G401 (cell line): ENCODE measurements at regions not wholly inside any gene's neighbourhood (a gene's known extent, or its start where the extent isn't known, plus 50 kb on each side); places are given as distances from the start of the nearest gene placed in this dataset.

Experiments
- DNase-seq: peaks from one replicate; pipeline ENCODE4 v3.0.0-alpha.2; 2015; ENCODE audit warnings: low spot score
- in situ Hi-C: cut with HindIII; loops from 2 replicates; pipeline ENCODE4 v1.10.0; 2016; ENCODE audit warnings: low sequenced_read_pairs, mixed read lengths

DNA sequence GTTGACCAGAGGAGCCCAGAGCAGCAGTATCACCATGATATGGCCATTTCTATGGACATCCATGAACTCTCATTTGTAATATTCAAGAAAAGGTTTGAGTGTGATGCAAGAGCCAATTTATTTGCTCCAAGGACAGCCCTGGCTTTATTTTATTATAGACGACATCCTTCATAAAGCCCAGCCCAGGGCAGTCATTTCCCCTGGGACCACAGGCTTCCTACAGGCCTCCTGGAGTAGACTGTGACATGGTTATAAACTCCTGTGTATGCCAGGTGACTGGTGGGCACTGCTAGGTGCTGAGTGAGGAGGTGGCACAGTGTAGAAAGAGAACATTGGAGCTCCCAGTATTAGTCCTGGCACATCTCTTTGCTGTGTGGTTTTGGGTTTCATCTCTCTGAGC, 120.9 kb downstream of the UTP18 start:
- in situ Hi-C loops: no loop called here
- DNase-seq: no peak

DNA sequence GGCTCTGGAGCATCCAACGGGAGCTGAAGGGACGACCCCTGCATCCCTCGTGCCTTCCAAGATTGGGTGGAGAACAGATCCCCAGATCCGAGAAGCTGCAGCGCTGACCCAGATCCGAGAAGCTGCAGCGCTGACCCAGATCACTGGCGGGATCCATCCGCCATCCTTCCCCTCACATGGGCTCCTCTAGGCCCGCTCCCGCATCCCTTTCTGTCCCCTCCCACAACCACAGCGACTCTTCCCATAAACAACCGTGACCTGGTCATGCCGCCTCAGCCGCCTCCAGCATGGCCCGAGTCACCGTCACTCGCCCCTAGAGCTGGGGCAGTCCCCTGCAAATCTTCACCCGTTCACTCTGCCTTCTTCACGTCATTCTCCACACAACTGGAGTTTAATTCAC, 124.9 kb downstream of the UTP18 start:
- in situ Hi-C loops: no loop called here

DNA sequence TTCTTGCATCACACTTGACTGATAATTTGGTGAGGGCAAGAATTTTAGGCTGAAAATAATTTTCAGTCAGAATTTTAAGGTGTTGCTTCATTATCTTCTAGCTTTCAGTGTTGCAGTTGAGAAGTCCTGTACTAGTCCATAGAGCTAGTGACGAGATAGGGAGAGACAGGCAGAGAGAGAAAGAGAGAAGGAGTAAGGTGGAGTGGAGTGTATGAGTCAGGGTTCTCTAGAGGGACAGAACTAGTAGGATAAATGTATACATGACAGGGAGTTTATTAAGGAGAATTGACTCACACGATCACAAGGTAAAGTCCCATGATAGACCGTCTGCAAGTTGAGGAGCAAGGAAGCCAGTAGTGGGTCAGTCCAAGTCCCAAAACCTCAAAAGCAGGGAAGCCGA, 127.2 kb downstream of the UTP18 start:
- in situ Hi-C loops: no loop called here
- DNase-seq: no peak

More for the DNA sequence above, 124.9 kb downstream of the UTP18 start:
- no peak for DNase-seq

DNA sequence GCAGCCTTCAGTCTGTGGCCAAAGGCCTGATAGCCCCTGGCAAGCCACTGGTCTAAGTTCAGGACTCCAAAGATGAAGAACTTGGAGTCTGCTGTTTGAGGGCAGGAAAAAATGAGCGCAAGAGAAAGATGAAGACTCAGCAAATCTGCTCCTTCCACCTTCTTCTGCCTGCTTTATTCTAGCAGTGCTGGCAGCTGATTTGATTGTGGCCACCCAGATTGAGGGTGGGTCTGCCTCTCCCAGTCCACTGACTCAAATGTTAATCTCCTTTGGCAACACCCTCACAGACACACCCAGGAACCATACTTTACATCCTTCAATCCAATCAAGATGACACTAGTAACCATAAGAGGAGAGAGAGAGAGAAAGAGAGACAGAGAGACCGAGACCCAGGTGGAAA, 127.6 kb downstream of the UTP18 start:
- in situ Hi-C loops: no loop called here
- DNase-seq: no peak

DNA sequence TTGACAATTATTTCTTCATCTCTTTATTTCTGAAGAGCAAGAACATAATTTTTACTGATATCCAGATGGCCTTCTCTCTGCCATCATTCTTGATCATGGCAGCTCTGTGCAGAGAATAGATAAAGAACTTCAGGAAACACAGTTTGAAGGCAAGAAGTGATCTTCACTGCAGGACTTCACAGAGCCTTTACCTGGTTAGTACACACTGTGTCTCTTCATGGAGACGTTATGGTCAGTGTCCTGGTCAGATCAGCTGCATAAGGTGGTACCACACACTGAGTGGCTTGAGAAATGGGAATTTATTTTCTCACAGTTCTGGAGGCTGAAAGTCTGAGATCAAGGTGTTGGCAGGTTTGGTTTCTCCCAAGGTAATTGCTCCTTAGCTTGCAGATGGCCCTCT, 129.5 kb downstream of the UTP18 start:
- in situ Hi-C loops: no loop called here
- no peak for DNase-seq

DNA sequence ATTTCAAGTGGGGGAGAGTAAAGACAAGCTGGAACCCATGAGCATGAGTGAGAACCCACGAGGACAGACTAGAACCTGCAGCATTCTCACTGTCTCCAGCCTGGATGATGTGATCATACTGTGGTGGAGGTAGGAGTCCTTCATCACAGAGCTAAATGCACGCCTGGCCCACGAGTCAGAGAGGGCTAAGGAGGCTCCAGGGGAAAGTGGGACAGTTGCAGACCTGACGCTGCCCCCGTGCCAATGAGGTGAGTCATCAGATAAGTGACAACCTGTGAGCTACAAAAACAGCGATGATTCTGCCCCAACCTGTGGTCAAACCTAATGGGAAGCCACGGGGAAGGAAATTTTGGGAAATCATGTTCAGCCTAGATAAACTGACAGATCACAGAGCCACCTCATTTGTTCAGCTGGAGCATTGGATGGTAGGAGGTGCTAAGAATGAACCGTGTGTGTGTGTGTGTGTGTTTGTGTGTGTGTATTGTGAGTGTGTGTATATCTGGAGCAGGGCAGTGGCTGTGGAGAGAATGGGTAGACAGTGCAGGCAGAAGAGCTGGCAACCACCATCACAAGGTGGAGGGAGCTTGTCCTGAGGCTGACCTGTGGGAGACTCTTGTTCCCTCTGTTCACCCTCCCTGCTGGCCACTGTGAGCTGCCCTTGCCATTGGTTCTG, 131.8 kb downstream of the UTP18 start:
- peak; percentile 46 for DNase-seq
- in situ Hi-C loops: no loop called here

DNA sequence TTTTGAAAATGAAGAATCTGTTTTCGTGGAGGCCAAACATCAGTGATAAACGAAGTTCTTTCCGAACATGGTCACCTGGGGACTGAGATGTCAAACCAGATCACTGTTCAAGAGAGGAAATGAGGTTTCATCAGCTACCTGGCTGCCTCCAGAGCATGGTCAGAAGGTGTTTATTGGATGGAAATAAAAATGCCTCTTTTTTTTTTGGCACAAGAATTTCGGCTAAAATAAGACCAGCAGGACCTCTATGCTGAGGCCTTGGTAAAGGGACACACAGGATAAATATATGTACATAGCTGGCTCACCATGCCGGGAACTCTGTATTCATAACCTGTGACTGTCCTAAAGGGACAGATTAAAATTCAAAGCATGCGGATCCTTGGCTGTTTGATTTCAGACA, 135.3 kb downstream of the UTP18 start:
- in situ Hi-C loops: no loop called here
- peak; percentile 91 for DNase-seq

DNA sequence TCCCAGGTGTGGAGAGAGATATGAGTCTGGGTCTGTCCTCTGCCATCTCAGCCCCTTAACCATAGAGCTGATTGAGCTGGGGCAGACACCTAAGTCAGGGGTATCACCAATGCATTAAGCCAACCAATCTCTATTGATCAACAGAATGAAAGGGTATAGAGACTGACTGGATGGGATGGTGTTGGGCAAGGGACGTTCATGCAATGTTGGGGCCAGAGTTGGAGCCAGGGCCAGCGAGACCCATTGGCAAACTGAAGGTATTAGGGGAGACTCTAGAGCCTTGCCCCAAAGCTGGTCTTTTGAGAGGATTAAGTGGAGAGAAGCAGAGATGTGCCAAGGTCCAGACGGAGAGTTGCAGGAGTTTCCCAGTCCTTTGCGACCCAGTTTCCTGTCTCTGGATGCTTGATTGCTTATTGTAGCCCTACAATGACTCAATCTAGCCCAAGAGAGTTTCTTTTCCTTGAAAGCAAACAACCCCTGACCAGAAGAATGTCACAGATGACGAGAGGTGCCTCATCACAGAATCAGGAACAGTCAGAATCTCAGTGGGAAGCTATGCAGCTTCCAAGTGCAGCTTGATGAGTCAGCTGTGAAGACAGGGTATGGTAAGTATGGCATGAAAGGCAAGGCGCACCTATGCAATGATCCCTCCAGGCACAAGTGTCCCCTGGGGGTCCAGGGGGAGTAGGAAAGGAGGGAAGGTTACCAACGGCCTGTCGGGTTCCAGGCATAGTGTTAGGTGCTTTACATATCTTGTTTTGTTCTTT, 137.2 kb downstream of the UTP18 start:
- DNase-seq: no peak

DNA sequence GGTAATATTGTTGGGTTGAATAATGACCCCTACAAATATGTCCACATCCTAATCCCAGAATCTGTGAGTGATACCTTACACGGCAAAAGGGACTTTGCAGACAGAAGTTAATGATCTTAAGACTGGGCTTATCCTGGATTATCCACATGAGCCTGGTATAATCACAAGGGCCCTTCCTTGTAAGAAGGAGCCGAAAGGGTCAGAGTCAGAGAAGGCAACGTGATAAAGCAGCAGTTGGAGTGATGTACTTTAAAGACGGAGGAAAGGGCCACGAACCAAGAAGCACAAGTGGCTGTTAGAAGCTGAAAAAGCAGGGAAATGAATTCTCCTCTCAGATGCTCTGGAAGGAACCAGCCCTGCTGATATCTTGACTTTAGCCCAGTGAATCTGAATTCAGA, 137.8 kb downstream of the UTP18 start:
- in situ Hi-C loops: no loop called here
- no peak for DNase-seq

More for the DNA sequence above, 137.2 kb downstream of the UTP18 start:
- in situ Hi-C loops: no loop called here

DNA sequence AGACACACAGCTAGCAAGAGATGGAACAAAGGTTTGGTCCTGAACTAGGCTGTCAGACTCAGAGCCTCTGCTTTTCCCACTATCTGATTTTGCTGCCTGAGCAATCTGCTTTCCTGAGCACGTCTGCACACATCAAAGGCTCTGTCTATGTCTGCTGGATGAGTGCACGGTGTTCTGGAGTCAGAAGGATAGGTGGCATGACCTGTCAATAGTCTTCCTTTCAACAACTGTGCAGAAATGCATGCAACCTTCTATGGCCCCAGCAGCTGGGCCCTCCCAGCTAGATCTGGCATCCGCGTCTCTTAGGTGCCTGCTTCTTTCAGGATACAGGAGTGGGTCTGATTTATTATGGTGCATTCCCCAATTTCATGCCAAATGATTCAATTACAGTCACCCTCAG, 138.3 kb downstream of the UTP18 start:
- no peak for DNase-seq
- in situ Hi-C loops: no loop called here

DNA sequence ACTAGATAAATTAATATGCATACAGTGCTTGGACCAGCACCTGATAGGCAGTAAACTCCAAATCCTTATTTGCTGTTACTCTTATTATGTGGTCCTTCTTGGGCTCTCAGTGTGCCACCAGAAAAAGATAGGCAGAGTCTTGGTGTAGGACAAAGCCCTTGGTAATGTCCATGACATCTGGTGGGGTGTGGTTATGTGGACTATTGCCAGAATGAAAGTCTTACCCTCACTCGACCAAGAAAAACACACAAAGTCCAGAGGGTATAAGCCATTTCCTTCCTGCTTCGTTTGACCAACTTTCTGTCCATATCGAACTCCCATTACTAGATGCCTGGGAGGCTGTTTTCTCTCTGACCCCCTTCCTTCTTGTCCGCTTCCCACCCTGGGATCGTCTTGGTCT, 140.9 kb downstream of the UTP18 start:
- in situ Hi-C loops: no loop called here
- no peak for DNase-seq

DNA sequence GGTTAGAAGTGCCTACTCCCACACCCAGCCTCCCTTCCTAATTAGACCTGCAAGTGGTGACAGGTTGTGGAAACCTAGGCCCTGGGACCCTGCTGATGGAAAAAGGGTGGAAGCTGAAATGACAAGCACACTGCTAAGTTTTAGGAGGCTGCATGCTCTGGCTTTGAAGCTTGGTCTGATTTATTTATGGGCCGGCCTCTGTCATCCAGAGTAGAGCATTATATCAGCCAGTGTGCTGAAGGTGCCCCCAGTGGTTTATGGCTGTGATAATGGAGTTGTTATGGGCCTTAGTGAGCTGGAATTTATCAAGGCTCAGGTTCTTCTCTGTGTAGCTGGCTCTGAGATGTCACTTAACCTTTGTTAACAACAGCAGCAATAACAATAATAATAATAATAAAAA, 142.6 kb downstream of the UTP18 start:
- DNase-seq: no peak
- in situ Hi-C loops: no loop called here

DNA sequence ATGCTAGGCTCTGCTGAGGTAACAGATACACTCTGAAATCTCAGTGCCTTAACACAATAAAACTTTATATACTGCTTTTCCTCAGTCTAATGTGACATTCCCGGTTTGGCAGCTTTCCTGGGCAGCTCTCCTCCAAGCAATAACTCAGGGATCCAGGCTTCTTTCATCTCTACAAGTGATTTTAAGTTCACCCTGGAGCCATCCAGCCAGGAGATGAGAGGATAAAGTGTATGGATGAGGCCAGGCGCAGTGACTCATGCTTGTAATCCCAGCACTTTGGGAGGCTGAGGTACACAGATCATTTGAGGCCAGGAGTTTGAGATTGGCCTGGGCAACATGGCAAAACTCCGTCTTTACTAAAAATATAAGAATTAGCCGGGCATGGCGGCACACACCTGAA, 147.2 kb downstream of the UTP18 start:
- no peak for DNase-seq
- in situ Hi-C loops: no loop called here

DNA sequence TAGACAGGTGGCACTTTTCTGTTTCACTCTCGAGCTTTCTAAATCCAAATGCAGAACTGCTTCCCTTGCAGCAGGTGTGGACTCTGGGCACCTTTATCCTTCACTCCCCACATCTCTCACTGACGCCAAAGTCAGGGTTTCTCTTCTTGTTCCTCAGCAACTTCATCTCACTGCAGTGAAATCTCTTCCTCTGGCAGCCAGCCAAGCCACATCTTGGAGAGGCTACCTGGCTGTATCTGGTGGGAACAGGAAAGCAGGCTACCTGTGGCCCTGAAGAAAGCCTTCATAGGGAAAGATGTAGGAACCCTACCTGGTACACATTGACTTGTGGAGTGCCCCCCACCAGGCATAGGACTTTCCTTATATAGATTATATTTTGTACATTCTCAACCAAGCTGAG, 159.1 kb downstream of the UTP18 start:
- in situ Hi-C loops: no loop called here
- DNase-seq: no peak

DNA sequence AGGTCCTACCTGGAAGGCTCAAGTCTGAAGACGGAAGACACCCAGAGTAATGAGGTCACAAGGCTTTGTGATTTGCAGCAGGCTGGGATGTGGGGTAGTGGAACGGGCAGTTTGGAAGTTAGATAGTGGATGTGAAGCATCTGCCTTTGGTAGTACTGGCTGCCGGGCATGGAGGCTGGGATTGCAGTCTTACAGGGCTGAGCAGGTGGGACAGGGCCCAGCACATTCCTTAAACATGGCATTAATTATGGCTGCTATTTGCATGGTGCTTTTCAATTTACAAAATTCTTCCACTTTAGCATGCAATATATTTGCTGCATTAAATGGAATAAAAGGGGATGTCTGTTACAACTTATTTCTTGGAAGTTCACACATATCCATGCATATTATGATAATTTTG, 161.2 kb downstream of the UTP18 start:
- no peak for DNase-seq
- in situ Hi-C loops: no loop called here

DNA sequence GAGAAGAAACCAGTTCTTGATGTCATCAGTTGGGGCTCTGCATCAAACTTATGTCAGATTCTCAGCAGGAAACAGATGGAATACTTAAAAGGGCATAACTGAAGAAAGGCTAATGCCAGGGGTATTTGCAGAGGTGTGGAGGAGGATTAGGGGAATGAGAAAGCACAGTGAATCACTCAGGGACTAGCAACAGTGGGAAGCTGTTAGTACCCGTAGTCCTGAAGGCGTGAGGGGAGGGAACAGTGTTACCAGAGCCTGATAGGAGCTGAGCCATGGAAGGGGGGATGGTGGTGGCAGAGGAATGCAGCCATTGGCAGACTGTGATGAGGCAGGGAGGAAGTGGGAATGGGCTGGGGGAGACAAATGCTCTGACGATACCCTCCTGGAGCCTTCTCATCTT, 162.3 kb downstream of the UTP18 start:
- in situ Hi-C loops: no loop called here
- no peak for DNase-seq

DNA sequence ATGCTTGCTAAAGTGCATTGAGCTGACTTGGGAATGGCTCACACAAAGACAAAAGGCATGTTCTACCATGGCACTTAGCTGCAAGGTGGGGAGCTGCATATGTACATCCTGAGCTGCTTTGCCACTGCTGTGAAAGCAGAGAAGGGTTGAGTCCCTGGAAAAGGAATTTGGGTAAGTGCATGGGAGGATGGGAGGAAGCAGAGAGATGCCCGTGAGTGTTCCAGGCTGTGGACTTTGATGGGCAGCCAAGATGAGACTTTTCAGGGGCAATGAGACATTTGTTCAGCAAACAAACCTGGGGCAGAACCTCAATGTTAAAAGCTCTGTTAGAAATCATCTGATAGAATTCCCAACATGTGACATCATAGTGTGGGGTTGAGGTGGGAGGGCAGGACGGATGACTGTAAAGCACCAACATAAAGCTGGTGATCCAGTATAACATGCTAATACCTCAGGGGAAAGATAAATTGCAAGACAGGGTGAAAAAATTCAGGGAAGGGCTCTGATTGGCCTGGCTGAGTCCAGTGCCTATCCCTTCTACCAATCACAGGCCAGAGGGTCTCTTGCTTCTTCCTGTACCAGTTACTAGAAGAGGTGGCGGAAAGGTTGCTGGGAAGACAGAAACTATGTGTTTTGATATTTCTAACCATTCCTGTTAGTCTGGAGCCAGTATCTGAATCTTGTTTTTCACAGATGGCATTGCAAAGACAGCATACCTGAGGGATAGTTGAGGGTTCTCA, 163.2 kb downstream of the UTP18 start:
- DNase-seq: no peak
- in situ Hi-C loops: no loop called here

DNA sequence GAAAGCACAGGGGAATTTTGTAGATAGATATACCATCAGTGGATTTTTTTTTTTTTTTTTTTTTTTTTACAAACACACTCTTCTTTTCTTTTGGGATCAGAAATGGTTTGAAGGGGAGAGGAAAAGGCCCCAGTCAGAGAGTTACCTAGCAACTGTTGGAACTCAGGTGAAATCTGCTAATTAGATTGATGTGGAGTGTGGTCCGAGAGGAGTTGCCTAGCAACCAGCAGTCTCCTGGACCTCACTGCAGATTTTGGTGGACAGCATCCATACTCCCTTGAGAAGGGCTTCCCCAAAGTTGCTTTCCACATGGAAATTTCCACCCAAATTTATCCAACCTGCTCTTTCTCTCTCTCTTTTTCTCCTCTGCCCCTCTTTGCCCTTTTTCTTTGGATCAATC, 165.4 kb downstream of the UTP18 start:
- peak; percentile 57 for DNase-seq
- in situ Hi-C loops: no loop called here

DNA sequence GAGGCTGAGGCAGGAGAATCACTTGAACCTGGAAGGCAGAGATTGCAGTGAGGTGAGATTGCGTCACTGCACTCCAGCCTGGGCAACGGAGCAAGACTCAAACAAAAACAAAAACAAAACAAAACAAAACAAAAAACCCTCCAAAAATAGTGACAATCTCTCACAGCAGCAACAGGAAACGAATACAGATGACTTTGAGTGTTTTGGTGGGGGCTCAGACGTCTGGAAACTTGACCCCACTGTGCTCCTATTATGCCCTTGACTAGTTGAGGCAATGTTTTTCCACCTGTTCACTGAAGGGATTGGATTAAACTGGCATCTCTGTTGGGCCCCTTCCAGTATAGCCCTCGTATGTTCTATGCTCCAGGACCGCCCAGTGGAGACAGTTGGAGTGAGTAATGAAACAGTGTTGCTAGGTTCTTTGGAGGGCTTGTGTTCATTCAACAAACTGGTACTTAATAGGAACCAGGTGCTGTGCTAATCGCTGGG, 167.0 kb downstream of the UTP18 start:
- in situ Hi-C loops: no loop called here
- DNase-seq: no peak

DNA sequence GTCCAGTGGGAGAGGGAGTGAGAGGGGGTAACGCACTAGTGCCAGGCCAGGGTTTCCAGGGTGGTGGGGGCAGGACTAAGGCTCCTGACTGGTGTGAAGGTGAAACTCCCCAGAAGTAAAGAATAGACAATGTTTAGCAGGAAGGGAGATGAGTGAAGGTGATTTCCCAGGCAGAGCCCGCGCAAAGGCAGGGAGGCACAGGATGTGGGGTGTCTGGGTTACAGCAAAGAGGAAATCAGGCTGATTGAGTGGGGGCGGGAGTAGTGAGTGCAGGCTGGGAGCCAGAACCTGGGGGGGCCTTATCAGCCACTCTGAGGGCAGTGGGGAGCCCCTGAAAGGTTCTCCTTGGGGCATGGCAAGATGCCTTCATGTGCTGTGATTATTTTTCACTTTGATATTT, 167.5 kb downstream of the UTP18 start:
- in situ Hi-C loops: no loop called here
- DNase-seq: no peak
